IMR-90 (cell line): ENCODE measurements at regions not wholly inside any gene's neighbourhood (a gene's known extent, or its start where the extent isn't known, plus 50 kb on each side); places are given as distances from the start of the nearest gene placed in this dataset.

Experiments used
- ATAC-seq: fragments of 200-7000 bp; cut with Tn5 transposase; 2 replicates; pipeline ENCODE4 v1.9.1; 2020; ENCODE audit warnings: low read depth, mild to moderate bottlenecking, moderate library complexity
- BruUV-seq: library from RNA; stranded (reverse); fragments of 400-500 nt; replicated peaks from 2 replicates; lab custom pipeline; 2021; lab: Mats Ljungman, UMichigan
- CTCF ChIA-PET: fragments of 300-600 bp; formaldehyde crosslinking; extraction: SDS; loops from one replicate; lab custom pipeline; 2021; ENCODE audit warnings: antibody characterized with exemption; lab: Yijun Ruan, JAX
- POLR2A ChIA-PET: fragments of 300-600 bp; sonication (Branson Sonifier 250); formaldehyde crosslinking; loops from one replicate; lab custom pipeline; 2022; ENCODE audit warnings: antibody characterized with exemption; ENCODE audit not compliant: unreplicated experiment; lab: Charles Lee
- DNase-seq: peaks from one replicate; pipeline ENCODE4 v3.0.0; 2013
- H2AFZ ChIP-seq: replicated peaks from 2 replicates; pipeline ENCODE3; 2013; ENCODE audit warnings: low read length, mild to moderate bottlenecking; ENCODE audit not compliant: poor library complexity
- H2AK5ac ChIP-seq: 2 replicates; pipeline ENCODE4 v1.6.1; 2013; ENCODE audit warnings: low read depth, low read length, inconsistent platforms
- H2AK9ac ChIP-seq: replicated peaks from 2 replicates; pipeline ENCODE3; 2013; ENCODE audit warnings: mild to moderate bottlenecking, low read depth, low read length, moderate library complexity; ENCODE audit not compliant: poor library complexity
- H2BK120ac ChIP-seq: 2 replicates; pipeline ENCODE4 v1.6.1; 2013; ENCODE audit warnings: low read depth, low read length, inconsistent platforms
- H2BK15ac ChIP-seq: 3 replicates; pipeline ENCODE4 v1.6.1; 2013; ENCODE audit warnings: low read depth, low read length, inconsistent platforms
- H2BK20ac ChIP-seq: 2 replicates; pipeline ENCODE4 v1.6.1; 2013; ENCODE audit warnings: low read depth, mild to moderate bottlenecking, inconsistent platforms, low read length, moderate library complexity
- H2BK5ac ChIP-seq: 2 replicates; pipeline ENCODE4 v1.6.1; 2013; ENCODE audit warnings: mild to moderate bottlenecking, low read depth, low read length, inconsistent platforms; ENCODE audit not compliant: poor library complexity, severe bottlenecking
- H3K14ac ChIP-seq: replicated peaks from 2 replicates; pipeline ENCODE4 v1.6.1; 2013; ENCODE audit warnings: low read depth, low read length, inconsistent platforms
- H3K18ac ChIP-seq: 2 replicates; pipeline ENCODE4 v1.6.1; 2013; ENCODE audit warnings: low read depth, low read length, control low read depth
- H3K23ac ChIP-seq: 2 replicates; pipeline ENCODE4 v1.6.1; 2013; ENCODE audit warnings: low read depth, low read length, inconsistent platforms
- H3K27ac ChIP-seq: 2 replicates; pipeline ENCODE4 v1.5.1; 2013; ENCODE audit warnings: mild to moderate bottlenecking, control low read depth, low read length; ENCODE audit not compliant: insufficient read depth
- H3K27me3 ChIP-seq: 2 replicates; pipeline ENCODE4 v1.6.1; 2013; ENCODE audit warnings: low read length; ENCODE audit not compliant: control insufficient read depth, insufficient read depth
- H3K36me3 ChIP-seq: 2 replicates; pipeline ENCODE4 v1.6.1; 2013; ENCODE audit warnings: low read length, mixed read lengths; ENCODE audit not compliant: control insufficient read depth, insufficient read depth
- H3K4ac ChIP-seq: 2 replicates; pipeline ENCODE4 v1.6.1; 2013; ENCODE audit warnings: low read depth, low read length, inconsistent platforms
- H3K4me1 ChIP-seq: 2 replicates; pipeline ENCODE4 v1.6.1; 2013; ENCODE audit warnings: low read length, mixed read lengths; ENCODE audit not compliant: control insufficient read depth, insufficient read depth
- H3K4me2 ChIP-seq: 2 replicates; pipeline ENCODE4 v1.6.1; 2013; ENCODE audit warnings: low read depth, mild to moderate bottlenecking, control low read depth, low read length, moderate library complexity
- H3K4me3 ChIP-seq: 2 replicates; pipeline ENCODE4 v1.5.1; 2013; ENCODE audit warnings: low read depth, mild to moderate bottlenecking, control low read depth, low read length, moderate library complexity; ENCODE audit not compliant: insufficient read depth
- H3K56ac ChIP-seq: 2 replicates; pipeline ENCODE4 v1.6.1; 2013; ENCODE audit warnings: low read length, inconsistent platforms; ENCODE audit not compliant: insufficient read depth; ENCODE audit errors: extremely low read depth
- H3K79me1 ChIP-seq, 2 experiments: 2 replicates each; pipeline ENCODE4 v1.6.1; 2013; ENCODE audit warnings: low read length in 2 of 2, inconsistent platforms in 1 of 2, low read depth in 1 of 2
- H3K9ac ChIP-seq: 2 replicates; pipeline ENCODE4 v1.6.1; 2013; ENCODE audit warnings: low read depth, low read length, control low read depth
- H3K9me1 ChIP-seq: 2 replicates; pipeline ENCODE4 v1.6.1; 2013; ENCODE audit warnings: low read length, inconsistent platforms; ENCODE audit not compliant: insufficient read depth
- H3K9me3 ChIP-seq: 2 replicates; pipeline ENCODE4 v1.6.1; 2013; ENCODE audit warnings: low read length; ENCODE audit not compliant: control insufficient read depth, insufficient read depth
- H4K20me1 ChIP-seq: 2 replicates; pipeline ENCODE4 v1.6.1; 2013; ENCODE audit warnings: low read length, inconsistent platforms; ENCODE audit not compliant: insufficient read depth
- H4K5ac ChIP-seq: 2 replicates; pipeline ENCODE4 v1.6.1; 2013; ENCODE audit warnings: mild to moderate bottlenecking, low read depth, low read length, control low read depth
- H4K8ac ChIP-seq, 2 experiments: 2 replicates each; pipeline ENCODE4 v1.6.1; 2013; ENCODE audit warnings: low read depth in 2 of 2, low read length in 2 of 2, control low read depth in 1 of 2, inconsistent platforms in 1 of 2
- H4K91ac ChIP-seq: 2 replicates; pipeline ENCODE4 v1.6.1; 2013; ENCODE audit warnings: low read depth, low read length, inconsistent platforms; ENCODE audit not compliant: insufficient read depth
- BHLHE40 ChIP-seq: fragments of 150-350 bp; IDR thresholded peaks from 2 replicates; pipeline ENCODE4 v1.6.1; 2016; ENCODE audit warnings: mild to moderate bottlenecking, low read depth, low read length
- CHD1 ChIP-seq: IDR thresholded peaks from 2 replicates; pipeline ENCODE4 v1.6.1; 2012; ENCODE audit warnings: low read depth, low read length, improper control_type of control experiment
- CTCF ChIP-seq: conservative IDR thresholded peaks from 2 replicates; pipeline ENCODE4 v1.5.1; 2012; ENCODE audit warnings: mild to moderate bottlenecking, low read depth, low read length, improper control_type of control experiment
- ELK1 ChIP-seq: fragments of 150-350 bp; IDR thresholded peaks from 2 replicates; pipeline ENCODE4 v1.6.1; 2016; ENCODE audit warnings: low read depth, mild to moderate bottlenecking, low read length, moderate library complexity, borderline replicate concordance
- FOS ChIP-seq: fragments of 150-350 bp; IDR thresholded peaks from 2 replicates; pipeline ENCODE4 v1.6.1; 2016; ENCODE audit warnings: low read depth, low read length
- MAFK ChIP-seq: IDR thresholded peaks from 2 replicates; pipeline ENCODE4 v1.6.1; 2012; ENCODE audit warnings: low read depth, low read length, improper control_type of control experiment
- NFE2L2 ChIP-seq: fragments of 150-350 bp; IDR thresholded peaks from 2 replicates; pipeline ENCODE4 v1.6.1; 2016; ENCODE audit warnings: low read depth, mild to moderate bottlenecking, low read length
- POLR2A ChIP-seq: IDR thresholded peaks from 2 replicates; pipeline ENCODE4 v1.6.1; 2012; ENCODE audit warnings: mild to moderate bottlenecking, low read depth, low read length
- RAD21 ChIP-seq: IDR thresholded peaks from 2 replicates; pipeline ENCODE4 v1.6.1; 2012; ENCODE audit warnings: low read length, improper control_type of control experiment
- RCOR1 ChIP-seq: IDR thresholded peaks from 2 replicates; pipeline ENCODE4 v1.6.1; 2012; ENCODE audit warnings: mild to moderate bottlenecking, low read length, improper control_type of control experiment; ENCODE audit not compliant: insufficient replicate concordance
- RFX5 ChIP-seq: IDR thresholded peaks from 2 replicates; pipeline ENCODE4 v1.8.0; 2012; ENCODE audit warnings: low read depth, mild to moderate bottlenecking, low read length, moderate library complexity
- SMC3 ChIP-seq: fragments of 150-350 bp; IDR thresholded peaks from 2 replicates; pipeline ENCODE4 v1.6.1; 2016; ENCODE audit warnings: low read depth, mild to moderate bottlenecking, antibody characterized with exemption, low read length, moderate library complexity
- USF2 ChIP-seq: fragments of 150-350 bp; IDR thresholded peaks from 2 replicates; pipeline ENCODE4 v1.6.1; 2017; ENCODE audit warnings: mild to moderate bottlenecking, antibody characterized with exemption, low read length, low read depth
- WGBS, 2 experiments: methylation state at CpG; one replicate each; pipeline versions ENCODE4 v1.1.5 to v1.1.7; 2013; ENCODE audit warnings: missing lambda C conversion rate in 2 of 2; ENCODE audit not compliant: insufficient read length in 1 of 2; ENCODE audit errors: extremely low coverage in 2 of 2; 5-methylcytosine and 5-hydroxymethylcytosine counted together
- dilution Hi-C: fragments of 300-500 bp; cut with HindIII; formaldehyde crosslinking; loops from one replicate; pipeline ENCODE4 v1.14.3; 2018; ENCODE audit warnings: low sequenced_read_pairs; ENCODE audit not compliant: unreplicated experiment
- in situ Hi-C: fragments of 300-500 bp; cut with MboI; formaldehyde crosslinking; loops from 3 replicates; pipeline ENCODE4 v1.14.3; 2019; ENCODE audit warnings: low sequenced_read_pairs, inconsistent platforms, mixed read lengths
- intact Hi-C: fragments of 100-400 bp; cut with micrococcal nuclease; formaldehyde crosslinking; loops from 2 replicates; pipeline ENCODE4 v1.10.0; 2022

- in situ Hi-C loops (no loop called here), dilution Hi-C loops (no loop called here), intact Hi-C loops (no loop called here)
- H2BK15ac ChIP-seq, result no peak overlapping the region
- no peak overlapping the region for H3K56ac ChIP-seq
- DNase-seq, result no peak
- no peak for ATAC-seq
- H2BK20ac ChIP-seq, result no peak overlapping the region
- TF ChIP-seq RAD21, result no peak
- TF ChIP-seq SMC3, result no peak
- no peak for TF ChIP-seq CTCF
- TF ChIP-seq POLR2A, result no peak
- no peak for TF ChIP-seq MAFK
- TF ChIP-seq FOS, result no peak
- no peak for TF ChIP-seq RFX5
- TF ChIP-seq USF2, result no peak
- no peak for TF ChIP-seq ELK1
- no peak for TF ChIP-seq RCOR1
- no peak for TF ChIP-seq NFE2L2
- TF ChIP-seq CHD1, result no peak
- no peak for TF ChIP-seq BHLHE40
- H3K4me3 ChIP-seq, result no peak overlapping the region
- no peaks in the 10 kb centered on the region for H3K4me1 ChIP-seq
- no peak overlapping the region for H4K5ac ChIP-seq
- no peaks in the 10 kb centered on the region for H3K9me1 ChIP-seq
- H3K4ac ChIP-seq, result no peak overlapping the region
- H4K91ac ChIP-seq, result no peak overlapping the region
- H2AK5ac ChIP-seq, result no peak overlapping the region
- H3K27me3 ChIP-seq, result no peaks in the 10 kb centered on the region
- no peaks in the 10 kb centered on the region for H4K20me1 ChIP-seq
- CTCF ChIA-PET, result no interaction called here
- no peak overlapping the region for H2AK9ac ChIP-seq
- H4K8ac ChIP-seq, result no peak overlapping the region
- no peak overlapping the region for H3K18ac ChIP-seq
- H3K27ac ChIP-seq, result no peak overlapping the region
- no CpG with 5 or more reads among the region's 5 CpGs for WGBS, 2 experiments
- H3K4me2 ChIP-seq, result no peak overlapping the region
- H3K14ac ChIP-seq, result no peak overlapping the region
- H3K79me1 ChIP-seq, result no peaks in the 10 kb centered on the region
- POLR2A ChIA-PET, result no interaction called here
- H3K36me3 ChIP-seq, result no peaks in the 10 kb centered on the region
- H3K9ac ChIP-seq, result no peak overlapping the region
- H2AFZ ChIP-seq, result no peak overlapping the region
- no peak overlapping the region for H2BK5ac ChIP-seq
- no peak overlapping the region for H2BK120ac ChIP-seq
- BruUV-seq, result no TSS peak
- H3K9me3 ChIP-seq, result peaks cover 5% of the 10 kb centered on the region; the same call in 1 of the 2 replicates
- H3K23ac ChIP-seq, result no peak overlapping the region
Measured at GRCh38 chr13:61275251-61275650, 140.4 kb downstream of the PCDH20 start.
